Activated CD8-positive, alpha-beta memory T cell treated with anti-CD3 and anti-CD28 coated beads, Interleukin-2, amount 50 U/mL, for 1 hour (primary cell): ENCODE measurements at regions not wholly inside any gene's neighbourhood (a gene's known extent, or its start where the extent isn't known, plus 50 kb on each side); places are given as distances from the start of the nearest gene placed in this dataset.

Experiments used
- DNase-seq: peaks from one replicate; pipeline ENCODE4 v3.0.0-alpha.2; 2020; ENCODE audit errors: extremely low read depth

- no peak for DNase-seq
These were observed 423.9 kb downstream of the NPHP4 start for GRCh38 chr1:5568321-5568720.

- DNase-seq, result no peak
These were observed 424.4 kb downstream of the NPHP4 start for GRCh38 chr1:5567839-5568238.

- DNase-seq, result no peak
These were observed 425.3 kb downstream of the NPHP4 start for GRCh38 chr1:5566924-5567323.

GRCh38 chr1:5565281-5566125 is 426.7 kb downstream of the NPHP4 start:
- no peak for DNase-seq

GRCh38 chr1:5564578-5565257 is 427.5 kb downstream of the NPHP4 start:
- DNase-seq, result no peak

GRCh38 chr1:5563861-5564577 is 428.2 kb downstream of the NPHP4 start:
- no peak for DNase-seq

GRCh38 chr1:5562769-5563168 is 429.5 kb downstream of the NPHP4 start:
- no peak for DNase-seq

GRCh38 chr1:5562331-5562730 is 429.9 kb downstream of the NPHP4 start:
- no peak for DNase-seq

GRCh38 chr1:5559078-5559477 is 433.1 kb downstream of the NPHP4 start:
- DNase-seq, result no peak

- no peak for DNase-seq
These were observed 436.4 kb downstream of the NPHP4 start for GRCh38 chr1:5555853-5556252.

- no peak for DNase-seq
These were observed 437.4 kb downstream of the NPHP4 start for GRCh38 chr1:5554784-5555183.

- DNase-seq, result no peak
These were observed 438.1 kb downstream of the NPHP4 start for GRCh38 chr1:5554111-5554510.

GRCh38 chr1:5552787-5553484 is 439.3 kb downstream of the NPHP4 start:
- no peak for DNase-seq

GRCh38 chr1:5551274-5551975 is 440.8 kb downstream of the NPHP4 start:
- no peak for DNase-seq

GRCh38 chr1:5548266-5548665 is 444.0 kb downstream of the NPHP4 start:
- DNase-seq, result no peak

- DNase-seq, result no peak
These were observed 449.0 kb downstream of the NPHP4 start for GRCh38 chr1:5543235-5543634.

GRCh38 chr1:5532811-5533210 is 459.4 kb downstream of the NPHP4 start:
- DNase-seq, result no peak

- DNase-seq, result no peak
These were observed 465.2 kb downstream of the NPHP4 start for GRCh38 chr1:5526822-5527551.

GRCh38 chr1:5526385-5526750 is 465.9 kb downstream of the NPHP4 start:
- DNase-seq, result no peak

- DNase-seq, result no peak
These were observed 466.4 kb downstream of the NPHP4 start for GRCh38 chr1:5525597-5526384.
